ENCODE measurements at regions not wholly inside any gene's neighbourhood (a gene's known extent, or its start where the extent isn't known, plus 50 kb on each side); places are given as distances from the start of the nearest gene placed in this dataset.

DNA sequence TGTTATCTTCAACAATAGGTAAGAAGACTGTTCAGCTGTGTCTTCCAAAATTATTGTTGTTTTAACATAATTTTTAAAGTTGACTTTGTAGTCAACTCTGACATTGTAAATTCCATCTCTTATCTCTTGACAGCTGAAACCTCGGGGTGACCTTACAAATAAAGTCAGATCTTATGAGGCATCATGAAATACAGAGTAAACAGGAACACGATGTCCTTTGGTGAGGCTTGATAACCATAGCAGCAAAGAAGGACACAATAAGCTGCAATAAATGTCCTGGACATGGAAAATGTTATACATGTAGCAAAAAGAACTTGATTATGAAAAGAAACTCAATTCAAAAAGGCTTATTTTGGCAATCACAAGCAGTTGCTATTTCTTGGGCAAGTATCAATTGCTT, 618.9 kb upstream of the SLC39A10 start (continued):
- TF ChIP-seq CUX1 (IDR thresholded peaks at IDR 0.05; ENCODE audit: insufficient replicate concordance, low read depth, low read length) = no peak
- TF ChIP-seq CHD2 (IDR thresholded peaks at IDR 0.05; ENCODE audit: borderline replicate concordance, low read depth, low read length) = no peak
- no peak for TF ChIP-seq POLR2AphosphoS5 (IDR thresholded peaks at IDR 0.05; ENCODE audit: low read length)
- TF ChIP-seq, protein P1, sequence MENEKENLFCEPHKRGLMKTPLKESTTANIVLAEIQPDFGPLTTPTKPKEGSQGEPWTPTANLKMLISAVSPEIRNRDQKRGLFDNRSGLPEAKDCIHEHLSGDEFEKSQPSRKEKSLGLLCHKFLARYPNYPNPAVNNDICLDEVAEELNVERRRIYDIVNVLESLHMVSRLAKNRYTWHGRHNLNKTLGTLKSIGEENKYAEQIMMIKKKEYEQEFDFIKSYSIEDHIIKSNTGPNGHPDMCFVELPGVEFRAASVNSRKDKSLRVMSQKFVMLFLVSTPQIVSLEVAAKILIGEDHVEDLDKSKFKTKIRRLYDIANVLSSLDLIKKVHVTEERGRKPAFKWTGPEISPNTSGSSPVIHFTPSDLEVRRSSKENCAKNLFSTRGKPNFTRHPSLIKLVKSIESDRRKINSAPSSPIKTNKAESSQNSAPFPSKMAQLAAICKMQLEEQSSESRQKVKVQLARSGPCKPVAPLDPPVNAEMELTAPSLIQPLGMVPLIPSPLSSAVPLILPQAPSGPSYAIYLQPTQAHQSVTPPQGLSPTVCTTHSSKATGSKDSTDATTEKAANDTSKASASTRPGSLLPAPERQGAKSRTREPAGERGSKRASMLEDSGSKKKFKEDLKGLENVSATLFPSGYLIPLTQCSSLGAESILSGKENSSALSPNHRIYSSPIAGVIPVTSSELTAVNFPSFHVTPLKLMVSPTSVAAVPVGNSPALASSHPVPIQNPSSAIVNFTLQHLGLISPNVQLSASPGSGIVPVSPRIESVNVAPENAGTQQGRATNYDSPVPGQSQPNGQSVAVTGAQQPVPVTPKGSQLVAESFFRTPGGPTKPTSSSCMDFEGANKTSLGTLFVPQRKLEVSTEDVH (IDR thresholded peaks at IDR 0.05; ENCODE audit: low read depth, partially characterized antibody) = no peak

DNA sequence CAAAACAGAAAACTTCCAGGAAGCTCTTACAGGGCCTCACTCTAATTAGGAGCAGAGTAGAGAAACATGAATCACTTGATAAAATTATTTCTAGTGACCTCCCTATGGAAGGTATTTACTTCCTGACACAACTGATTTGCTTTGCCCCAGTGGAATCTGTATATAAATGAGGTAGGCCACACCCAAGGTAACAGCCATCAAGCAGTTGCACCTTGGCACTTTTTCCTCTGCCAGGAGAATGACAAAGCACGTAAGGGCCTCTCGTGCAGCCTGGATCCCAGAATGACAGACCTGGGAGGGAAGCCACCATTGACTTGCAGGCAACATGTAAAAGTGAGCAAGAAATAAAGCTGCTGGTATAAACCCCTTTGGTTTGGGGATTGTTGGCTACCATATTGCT, 620.0 kb upstream of the SLC39A10 start:
- Histone ChIP-seq H3K27ac (ENCODE audit: control insufficient read depth, insufficient read depth) (no peak overlapping the region), H3K9ac (ENCODE audit: control insufficient read depth, insufficient read depth, low read length) (no peak overlapping the region), H3K9me3 (replicated peaks; ENCODE audit: control insufficient read depth, insufficient read depth, low read length) (no peaks in the 10 kb centered on the region), H3K27me3 (replicated peaks in 1 of 2; ENCODE audit: control insufficient read depth in 2 of 2, insufficient read depth in 2 of 2, low read length in 1 of 2) (no peaks in the 10 kb centered on the region), H3K4me3 (no peak overlapping the region), H2AFZ (ENCODE audit: control insufficient read depth, low read depth, low read length) (no peak overlapping the region), H4K20me1 (ENCODE audit: control insufficient read depth, insufficient read depth) (no peaks in the 10 kb centered on the region), H3K4me2 (ENCODE audit: control insufficient read depth, insufficient read depth) (no peak overlapping the region), H3K4me1 (ENCODE audit: control insufficient read depth, insufficient read depth, low read length) (no peaks in the 10 kb centered on the region), H3K79me2 (ENCODE audit: control insufficient read depth, insufficient read depth, low read length) (no peaks in the 10 kb centered on the region), H3K36me3 (ENCODE audit: control insufficient read depth in 2 of 2, insufficient read depth in 2 of 2, low read length in 1 of 2) (no peaks in the 10 kb centered on the region)
- intact Hi-C loops (cut with micrococcal nuclease; ENCODE audit: unreplicated experiment) = no loop called here
- BruUV-seq (replicated peaks) = no TSS peak
- CTCF ChIA-PET = interaction anchor here (1.2 kb wide), 1 partner anchor 102 kb away, joined by 3 read pairs; no protein-coding TSS in a partner anchor
- no peak for DNase-seq (ENCODE audit: low read depth, low spot score)
- ATAC-seq = no peak
- in situ Hi-C loops (cut with MboI) = no loop called here
- POLR2A ChIA-PET = no interaction called here
- WGBS (ENCODE audit: insufficient coverage, insufficient replicate concordance, low lambda C conversion rate, missing lambda C conversion rate) = 74% methylated on average over 2 of the region's 2 CpGs
- SMC1A ChIA-PET (ENCODE audit: uncharacterized antibody, unreplicated experiment) = no interaction called here
- FAIRE-seq = no peak
- RAD21 ChIA-PET (ENCODE audit: unreplicated experiment) = no interaction called here
- TF ChIP-seq POLR2AphosphoS5 (IDR thresholded peaks at IDR 0.05; ENCODE audit: low read length) = no peak
- no peak for TF ChIP-seq SMC3 (IDR thresholded peaks at IDR 0.05; ENCODE audit: borderline replicate concordance, low read length)
- no peak for TF ChIP-seq RCOR1 (conservative IDR thresholded peaks at IDR 0.05; ENCODE audit: low read depth, low read length)
- TF ChIP-seq ZNF24 (IDR thresholded peaks at IDR 0.05) = no peak
- TF ChIP-seq, protein P2, sequence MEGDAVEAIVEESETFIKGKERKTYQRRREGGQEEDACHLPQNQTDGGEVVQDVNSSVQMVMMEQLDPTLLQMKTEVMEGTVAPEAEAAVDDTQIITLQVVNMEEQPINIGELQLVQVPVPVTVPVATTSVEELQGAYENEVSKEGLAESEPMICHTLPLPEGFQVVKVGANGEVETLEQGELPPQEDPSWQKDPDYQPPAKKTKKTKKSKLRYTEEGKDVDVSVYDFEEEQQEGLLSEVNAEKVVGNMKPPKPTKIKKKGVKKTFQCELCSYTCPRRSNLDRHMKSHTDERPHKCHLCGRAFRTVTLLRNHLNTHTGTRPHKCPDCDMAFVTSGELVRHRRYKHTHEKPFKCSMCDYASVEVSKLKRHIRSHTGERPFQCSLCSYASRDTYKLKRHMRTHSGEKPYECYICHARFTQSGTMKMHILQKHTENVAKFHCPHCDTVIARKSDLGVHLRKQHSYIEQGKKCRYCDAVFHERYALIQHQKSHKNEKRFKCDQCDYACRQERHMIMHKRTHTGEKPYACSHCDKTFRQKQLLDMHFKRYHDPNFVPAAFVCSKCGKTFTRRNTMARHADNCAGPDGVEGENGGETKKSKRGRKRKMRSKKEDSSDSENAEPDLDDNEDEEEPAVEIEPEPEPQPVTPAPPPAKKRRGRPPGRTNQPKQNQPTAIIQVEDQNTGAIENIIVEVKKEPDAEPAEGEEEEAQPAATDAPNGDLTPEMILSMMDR (IDR thresholded peaks at IDR 0.05 in 2 of 3, conservative IDR thresholded peaks at IDR 0.05 in 1 of 3; ENCODE audit: control insufficient read depth in 2 of 3, extremely low read depth in 1 of 3, insufficient read depth in 1 of 3, low read depth in 3 of 3, low read length in 3 of 3) = no peak
- TF ChIP-seq TCF12 (IDR thresholded peaks at IDR 0.05; ENCODE audit: low read depth, low read length) = no peak
- TF ChIP-seq DPF2 (IDR thresholded peaks at IDR 0.05) = no peak

Measured in GM12878 (cell line).